Cerebellar nuclear complex (tissue), 1 donor: ENCODE measurements at regions not wholly inside any gene's neighbourhood (a gene's known extent, or its start where the extent isn't known, plus 50 kb on each side); places are given as distances from the start of the nearest gene placed in this dataset.
"Not testable (repeated sequence)": the region's sequence is repeated elsewhere in the genome, so short reads cannot be mapped to it uniquely, and the experiment has no call there.

Experiments
- DNase-seq, 2 experiments: peaks; one replicate each; lab custom pipeline; 2025; lab: John Stamatoyannopoulos, UW

DNA sequence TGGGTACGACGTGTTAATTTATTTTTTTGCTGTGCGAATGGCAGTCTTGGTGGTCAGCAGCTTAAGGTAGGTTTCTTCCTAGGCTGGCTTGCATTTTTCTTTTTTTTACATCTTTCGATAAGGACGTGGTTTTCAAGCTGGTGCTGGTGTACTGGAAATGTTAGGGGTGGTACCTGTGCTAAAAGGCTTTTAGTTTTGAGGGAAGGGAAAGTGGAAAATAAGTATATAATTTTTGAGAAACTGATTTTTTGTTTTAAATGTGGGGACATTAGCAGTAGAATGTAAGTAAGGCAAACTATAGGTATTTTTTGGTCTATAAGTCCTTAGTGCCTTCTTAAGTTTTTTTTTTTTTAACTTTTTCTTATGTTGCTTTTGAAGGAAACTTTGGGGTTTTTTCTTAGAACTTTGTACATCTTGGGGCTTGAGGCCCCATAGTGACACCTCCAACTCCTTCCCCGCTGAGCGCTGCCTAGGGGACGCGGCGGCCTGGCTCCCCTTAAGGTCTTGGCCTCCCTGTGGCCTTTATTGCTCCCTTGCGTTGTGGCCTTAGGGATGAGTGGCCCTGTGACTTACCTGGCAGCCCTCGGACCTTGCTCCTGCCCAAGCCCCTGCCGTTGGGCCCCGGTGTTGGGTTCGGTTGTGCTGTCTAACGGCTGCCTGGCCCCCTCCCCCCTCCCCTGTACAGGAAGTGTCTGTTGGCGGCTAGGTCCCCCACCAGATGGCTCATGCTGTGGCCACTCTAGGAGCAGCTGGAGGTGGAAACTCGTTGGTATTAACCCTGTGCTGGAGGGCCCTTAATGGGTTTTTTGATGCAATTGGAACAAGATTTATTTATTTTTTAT, 88.0 kb upstream of the RPRML start:
- peak in 1 of 2 experiments; percentile 45 for DNase-seq

DNA sequence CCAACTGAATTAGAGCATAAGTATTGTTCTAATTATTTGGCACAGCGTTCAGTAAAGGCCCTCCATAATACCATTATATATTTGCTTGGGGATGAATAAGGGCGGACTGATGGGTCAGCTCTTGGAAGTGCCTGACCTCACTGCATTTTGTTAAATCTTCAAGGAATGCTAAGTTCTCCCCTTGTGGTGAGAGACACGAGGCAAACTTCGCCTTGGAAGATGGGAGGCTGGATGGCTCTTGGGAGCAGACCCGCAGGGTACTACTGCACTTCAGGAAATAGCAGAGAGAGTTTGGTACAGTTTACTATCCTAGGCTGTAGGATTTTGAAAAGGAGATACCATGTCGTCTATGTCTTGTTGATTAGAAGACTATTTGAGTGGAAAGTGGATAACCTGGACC, 87.0 kb upstream of the RPRML start:
- no peak for DNase-seq

- DNase-seq: no peak
These were observed 85.6 kb upstream of the RPRML start for GRCh38 chr17:47064684-47065083.

- DNase-seq: no peak
These were observed 84.4 kb upstream of the RPRML start for GRCh38 chr17:47063475-47063874.

GRCh38 chr17:47062851-47063250, 83.8 kb upstream of the RPRML start:
- DNase-seq: not testable (repeated sequence)

DNA sequence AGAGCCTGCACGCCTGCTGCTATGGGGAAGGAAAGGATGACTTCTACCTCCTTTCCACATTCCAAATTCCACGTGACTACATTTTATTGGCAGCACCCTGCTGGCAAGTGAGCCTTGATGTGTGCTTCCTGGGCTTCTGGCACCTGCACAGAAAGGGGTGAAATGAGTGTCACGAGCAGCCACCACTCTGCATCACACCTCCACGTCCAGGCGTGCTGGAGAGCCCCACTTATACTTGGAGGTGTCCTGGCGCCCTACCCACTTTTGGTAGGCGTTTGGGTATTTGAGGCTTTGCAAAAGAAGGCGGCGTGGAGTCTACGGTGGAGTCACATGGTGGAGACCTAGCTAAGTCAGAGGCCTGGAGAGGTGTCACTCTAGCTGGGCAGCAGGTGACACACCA, 81.0 kb upstream of the RPRML start:
- not testable (repeated sequence) for DNase-seq

- DNase-seq: no peak
These were observed 78.8 kb upstream of the RPRML start for GRCh38 chr17:47057830-47058229.

- DNase-seq: not testable (repeated sequence)
These were observed 78.2 kb upstream of the RPRML start for GRCh38 chr17:47057279-47057678.

DNA sequence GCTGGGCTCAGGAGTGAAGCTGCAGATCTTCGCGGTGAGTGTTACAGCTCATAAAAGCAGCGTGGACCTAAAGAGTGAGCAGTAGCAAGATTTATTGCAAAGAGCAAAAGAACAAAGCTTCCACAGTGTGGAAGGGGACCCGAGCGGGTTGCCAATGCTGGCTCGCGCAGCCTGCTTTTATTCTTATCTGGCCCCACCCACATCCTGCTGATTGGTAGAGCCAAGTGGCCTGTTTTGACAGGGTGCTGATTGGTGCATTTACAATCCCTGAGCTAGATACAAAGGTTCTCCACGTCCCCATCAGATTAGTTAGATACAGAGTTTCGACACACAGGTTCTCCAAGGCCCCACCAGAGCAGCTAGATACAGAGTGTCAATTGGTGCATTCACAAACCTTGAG, 77.6 kb upstream of the RPRML start:
- not testable (repeated sequence) for DNase-seq
